SK-N-SH (cell line): ENCODE measurements at regions not wholly inside any gene's neighbourhood (a gene's known extent, or its start where the extent isn't known, plus 50 kb on each side); places are given as distances from the start of the nearest gene placed in this dataset.

Experiments used
- CTCF ChIA-PET: fragments of 300-600, 350-600 bp; formaldehyde crosslinking; extraction: SDS; loops from one replicate; lab custom pipeline; 2021; lab: Yijun Ruan, JAX
- POLR2A ChIA-PET: fragments of 350-600 bp; sonication (Branson Sonifier 250); formaldehyde crosslinking; extraction: SDS; loops from one replicate; lab custom pipeline; 2020; ENCODE audit warnings: antibody characterized with exemption, inconsistent platforms; lab: Yijun Ruan, JAX
- DNase-seq: peaks from one replicate; pipeline ENCODE4 v3.0.0; 2012
- H2AFZ ChIP-seq: fragments of 200-600 bp; sonication (generic); 2 replicates; pipeline ENCODE4 v1.8.1; 2016; ENCODE audit warnings: antibody characterized with exemption, mild to moderate bottlenecking, low read depth
- H3F3A ChIP-seq: fragments of 200-600 bp; sonication (generic); replicated peaks from 2 replicates; pipeline ENCODE3; 2016; ENCODE audit warnings: antibody characterized with exemption, mild to moderate bottlenecking; ENCODE audit not compliant: insufficient read depth
- H3K27ac ChIP-seq, 2 experiments: fragments of 200-500 bp in 1 of 2; fragments of 200-600 bp in 1 of 2; sonication (Bioruptor generic) in 1 of 2; sonication (generic), shearing (Covaris generic) in 1 of 2; 2 replicates each; pipeline versions ENCODE4 v1.5.1 to v1.6.1; 2014 to 2016; ENCODE audit warnings: low read depth in 2 of 2, inconsistent platforms in 1 of 2, low read length in 1 of 2, mild to moderate bottlenecking in 1 of 2, mixed read lengths in 1 of 2
- H3K27me3 ChIP-seq: fragments of 200-600 bp; sonication (generic), shearing (Covaris generic); 2 replicates; pipeline ENCODE4 v1.6.1; 2016; ENCODE audit warnings: mixed run types; ENCODE audit not compliant: insufficient read depth
- H3K36me3 ChIP-seq, 2 experiments: fragments of 200-500 bp in 1 of 2; fragments of 200-600 bp in 1 of 2; sonication (Bioruptor generic) in 1 of 2; sonication (generic) in 1 of 2; replicated peaks in 1 of 2; 2 replicates each; pipeline versions ENCODE3 to v1.5.1; 2014 to 2016; ENCODE audit warnings: low read length in 1 of 2, mild to moderate bottlenecking in 1 of 2; ENCODE audit not compliant: insufficient read depth in 2 of 2, control insufficient read depth in 1 of 2
- H3K4me1 ChIP-seq, 2 experiments: fragments of 200-500 bp in 1 of 2; fragments of 200-600 bp in 1 of 2; sonication (Bioruptor generic) in 1 of 2; sonication (generic), shearing (Covaris generic) in 1 of 2; 2 replicates each; pipeline versions ENCODE4 v1.5.1 to v1.6.1; 2014 to 2016; ENCODE audit warnings: low read depth in 1 of 2, low read length in 1 of 2, mixed run types in 1 of 2; ENCODE audit not compliant: insufficient read depth in 2 of 2, control insufficient read depth in 1 of 2
- H3K4me2 ChIP-seq: fragments of 200-600 bp; sonication (generic), shearing (Covaris generic); 2 replicates; pipeline ENCODE4 v1.6.1; 2017; ENCODE audit warnings: mixed run types
- H3K4me3 ChIP-seq, 2 experiments: fragments of 200-500 bp in 1 of 2; fragments of 200-600 bp in 1 of 2; sonication (Bioruptor generic) in 1 of 2; sonication (generic), shearing (Covaris generic) in 1 of 2; 2 replicates each; pipeline versions ENCODE4 v1.5.1 to v1.8.1; 2014 to 2016; ENCODE audit warnings: low read depth in 2 of 2, inconsistent platforms in 1 of 2, low read length in 1 of 2, mild to moderate bottlenecking in 1 of 2, mixed read lengths in 1 of 2, moderate library complexity in 1 of 2
- H3K79me2 ChIP-seq: fragments of 200-600 bp; sonication (generic); 2 replicates; pipeline ENCODE4 v1.8.1; 2017; ENCODE audit warnings: mild to moderate bottlenecking; ENCODE audit not compliant: insufficient read depth
- H3K9ac ChIP-seq: fragments of 200-600 bp; sonication (generic); 2 replicates; pipeline ENCODE4 v1.6.1; 2017; ENCODE audit warnings: mixed run types
- H3K9me2 ChIP-seq: fragments of 200-600 bp; sonication (generic); 2 replicates; pipeline ENCODE4 v1.6.1; 2017; ENCODE audit warnings: mixed run types
- H3K9me3 ChIP-seq: fragments of 200-600 bp; sonication (generic); 2 replicates; pipeline ENCODE4 v1.6.1; 2017; ENCODE audit warnings: mixed run types, mild to moderate bottlenecking, moderate library complexity
- H4K20me1 ChIP-seq: fragments of 200-600 bp; sonication (generic); 2 replicates; pipeline ENCODE4 v1.6.1; 2017; ENCODE audit warnings: mild to moderate bottlenecking, mixed run types; ENCODE audit not compliant: insufficient read depth
- CHD2 ChIP-seq: fragments of 150-350 bp; IDR thresholded peaks from 2 replicates; pipeline ENCODE4 v1.6.1; 2018; ENCODE audit warnings: low read length; ENCODE audit not compliant: partially characterized antibody
- EP300 ChIP-seq, 2 experiments: IDR thresholded peaks; 2 replicates each; pipeline versions ENCODE4 v1.4.0 to v1.6.1; 2012; ENCODE audit warnings: borderline replicate concordance in 1 of 2, low read depth in 1 of 2, low read length in 1 of 2
- EZH2phosphoT487 ChIP-seq: fragments of 200-600 bp; sonication (generic); IDR thresholded peaks from 2 replicates; pipeline ENCODE4 v1.6.1; 2017; ENCODE audit warnings: low read depth, mixed run types, mild to moderate bottlenecking, antibody characterized with exemption, moderate library complexity, borderline replicate concordance
- FOSL2 ChIP-seq: IDR thresholded peaks from 2 replicates; pipeline ENCODE4 v1.4.0; 2012; ENCODE audit warnings: low read depth, mild to moderate bottlenecking, moderate library complexity, borderline replicate concordance
- FOXJ3 ChIP-seq: sonication (generic); formaldehyde crosslinking; IDR thresholded peaks from 2 replicates; pipeline ENCODE4 v1.5.1; 2020; ENCODE audit warnings: mild to moderate bottlenecking, missing genetic modification reagents
- FOXM1 ChIP-seq: IDR thresholded peaks from 2 replicates; pipeline ENCODE4 v1.4.0; 2012; ENCODE audit warnings: low read depth, mild to moderate bottlenecking
- GABPA ChIP-seq: IDR thresholded peaks from 2 replicates; pipeline ENCODE4 v1.4.0; 2012; ENCODE audit warnings: low read depth, mild to moderate bottlenecking
- JUND ChIP-seq: IDR thresholded peaks from 2 replicates; pipeline ENCODE4 v1.4.0; 2012
- PBX3 ChIP-seq: IDR thresholded peaks from 2 replicates; pipeline ENCODE4; 2012
- RAD21 ChIP-seq: IDR thresholded peaks from 2 replicates; pipeline ENCODE4 v1.6.1; 2012; ENCODE audit warnings: mild to moderate bottlenecking, low read length
- RXRA ChIP-seq: IDR thresholded peaks from 2 replicates; pipeline ENCODE4 v1.4.0; 2012; ENCODE audit warnings: low read depth, mild to moderate bottlenecking, borderline replicate concordance
- SIN3A ChIP-seq: IDR thresholded peaks from 2 replicates; pipeline ENCODE4 v1.6.1; 2012; ENCODE audit warnings: low read depth, mild to moderate bottlenecking, low read length, moderate library complexity, borderline replicate concordance
- TCF12 ChIP-seq: IDR thresholded peaks from 2 replicates; pipeline ENCODE4 v1.4.0; 2012
- USF1 ChIP-seq: IDR thresholded peaks from 2 replicates; pipeline ENCODE4 v1.4.0; 2012; ENCODE audit warnings: low read depth, borderline replicate concordance
- USF2 ChIP-seq: fragments of 150-350 bp; IDR thresholded peaks from 2 replicates; pipeline ENCODE4 v1.6.1; 2017; ENCODE audit warnings: antibody characterized with exemption, low read length, low read depth, borderline replicate concordance
- whole genome bisulfite sequencing: methylation state at CpG from one replicate; pipeline ENCODE4 v1.1.6; 2017; ENCODE audit warnings: low lambda C conversion rate; 5-methylcytosine and 5-hydroxymethylcytosine counted together
- TF ChIP-seq, protein P1 (sequence below): fragments of 150-350 bp; IDR thresholded peaks from 2 replicates; pipeline ENCODE4 v1.6.1; 2016; ENCODE audit warnings: mild to moderate bottlenecking, low read depth, low read length

- TF ChIP-seq SIN3A (no peak), PBX3 (peak; percentile 48; the same call in 1 of the 2 replicates), EP300 (IDR thresholded peaks at IDR 0.05; ENCODE audit: borderline replicate concordance in 1 of 2, low read depth in 1 of 2, low read length in 1 of 2) (peak in 1 of 2 experiments; percentile 8; a peak in 1 of 4 replicates), FOSL2 (0 out of 2 replicates have a peak, but pooled peaks have one; percentile 3), TCF12 (peak; percentile 68)
- H3K27me3 ChIP-seq: no peaks in the 10 kb centered on the region
- no peak overlapping the region for H2AFZ ChIP-seq
- no peaks in the 10 kb centered on the region for H3K4me1 ChIP-seq
- H3K27ac ChIP-seq: no peak overlapping the region
- no peaks in the 10 kb centered on the region for H4K20me1 ChIP-seq
- H3K4me2 ChIP-seq: no peak overlapping the region
- WGBS: 0% methylated on average over 1 of the region's 1 CpG
- CTCF ChIA-PET: no interaction called here
- no peaks in the 10 kb centered on the region for H3K79me2 ChIP-seq
- POLR2A ChIA-PET: no interaction called here
- H3K4me3 ChIP-seq: no peak overlapping the region
- no peak overlapping the region for H3K9ac ChIP-seq
- H3K9me3 ChIP-seq: no peaks in the 10 kb centered on the region; the same call in 1 of the 2 replicates
- H3K36me3 ChIP-seq: no peaks in the 10 kb centered on the region
- no peak for DNase-seq
- H3K9me2 ChIP-seq: no peaks in the 10 kb centered on the region; the same call in 1 of the 2 replicates
- H3F3A ChIP-seq: no peaks in the 10 kb centered on the region
These were observed 1672.6 kb upstream of the PCDH20 start for GRCh38 chr13:63088226-63088625.

DNA sequence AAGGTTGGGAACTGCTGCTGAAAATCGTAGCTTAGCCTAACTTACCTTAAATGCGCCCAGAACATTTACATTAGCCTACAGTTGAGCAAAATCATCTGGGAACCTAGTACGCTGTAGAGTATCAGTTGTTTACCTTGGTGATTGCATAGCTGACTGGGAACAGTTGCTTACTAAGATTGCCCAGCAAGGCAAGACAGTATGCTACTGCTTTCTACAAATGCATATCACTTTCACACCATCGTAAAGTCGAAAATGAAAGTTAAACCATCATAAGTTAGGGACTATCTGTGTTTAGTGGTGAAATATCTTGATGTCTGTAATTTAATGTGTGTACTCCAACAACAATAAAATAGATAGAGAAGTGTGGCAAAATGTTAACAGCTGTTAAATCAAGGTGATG is 1670.6 kb upstream of the PCDH20 start:
- DNase-seq: no peak
- Histone ChIP-seq H3K4me3 (no peak overlapping the region), H3F3A (no peaks in the 10 kb centered on the region), H3K79me2 (no peaks in the 10 kb centered on the region), H3K36me3 (no peaks in the 10 kb centered on the region), H4K20me1 (no peaks in the 10 kb centered on the region), H3K4me2 (no peak overlapping the region), H3K27ac (no peak overlapping the region), H3K27me3 (no peaks in the 10 kb centered on the region), H3K9me2 (no peaks in the 10 kb centered on the region; the same call in 1 of the 2 replicates), H3K9ac (no peak overlapping the region), H3K9me3 (0 out of 2 replicates have a peak, but pooled peaks cover 3% of the 10 kb centered on the region), H2AFZ (no peak overlapping the region), H3K4me1 (no peaks in the 10 kb centered on the region)
- no peak for TF ChIP-seq FOXM1
- no peak for TF ChIP-seq CHD2
- no peak for TF ChIP-seq FOXJ3 (CRISPR knock-in tag)
- TF ChIP-seq RXRA: no peak
- TF ChIP-seq GABPA: no peak
- TF ChIP-seq USF1: no peak
- TF ChIP-seq TCF12: no peak
- no peak for TF ChIP-seq PBX3
- no peak for TF ChIP-seq JUND
- TF ChIP-seq RAD21: no peak
- TF ChIP-seq, protein P1, sequence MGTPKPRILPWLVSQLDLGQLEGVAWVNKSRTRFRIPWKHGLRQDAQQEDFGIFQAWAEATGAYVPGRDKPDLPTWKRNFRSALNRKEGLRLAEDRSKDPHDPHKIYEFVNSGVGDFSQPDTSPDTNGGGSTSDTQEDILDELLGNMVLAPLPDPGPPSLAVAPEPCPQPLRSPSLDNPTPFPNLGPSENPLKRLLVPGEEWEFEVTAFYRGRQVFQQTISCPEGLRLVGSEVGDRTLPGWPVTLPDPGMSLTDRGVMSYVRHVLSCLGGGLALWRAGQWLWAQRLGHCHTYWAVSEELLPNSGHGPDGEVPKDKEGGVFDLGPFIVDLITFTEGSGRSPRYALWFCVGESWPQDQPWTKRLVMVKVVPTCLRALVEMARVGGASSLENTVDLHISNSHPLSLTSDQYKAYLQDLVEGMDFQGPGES: no peak
- TF ChIP-seq EZH2phosphoT487: no peak
- TF ChIP-seq USF2: no peak
- ChIA-PET CTCF (no interaction called here), POLR2A (no interaction called here)
- WGBS: 78% methylated on average over 5 of the region's 5 CpGs
